K562 (cell line): ENCODE measurements at regions not wholly inside any gene's neighbourhood (a gene's known extent, or its start where the extent isn't known, plus 50 kb on each side); places are given as distances from the start of the nearest gene placed in this dataset.
"Not testable (repeated sequence)": the region's sequence is repeated elsewhere in the genome, so short reads cannot be mapped to it uniquely, and the experiment has no call there.

Experiments
- CREB1 ChIP-seq, 2 experiments: sonication (generic) in 1 of 2; formaldehyde crosslinking in 1 of 2; IDR thresholded peaks; 2 replicates each; pipeline versions ENCODE4 v1.6.1 to v1.8.0; 2012 to 2022; ENCODE audit warnings: inconsistent platforms in 1 of 2, mild to moderate bottlenecking in 1 of 2, missing genetic modification reagents in 1 of 2, moderate library complexity in 1 of 2
- HNRNPUL1 ChIP-seq: fragments of 200-400 bp; formaldehyde crosslinking; IDR thresholded peaks from 2 replicates; pipeline ENCODE4 v1.6.1; 2017; ENCODE audit warnings: low read length
- HOXB6 ChIP-seq: fragments of 250-450 bp; sonication (Bioruptor Pico); IDR thresholded peaks from 2 replicates; pipeline ENCODE4 v1.5.1; 2022; ENCODE audit warnings: mild to moderate bottlenecking, borderline replicate concordance
- NFATC3 ChIP-seq: fragments of 450-650 bp; IDR thresholded peaks from 2 replicates; pipeline ENCODE4 v1.6.1; 2017; ENCODE audit warnings: mild to moderate bottlenecking
- SLC30A9 ChIP-seq: fragments of 250-450 bp; sonication (Bioruptor Pico); IDR thresholded peaks from 2 replicates; pipeline ENCODE4 v1.8.0; 2022; ENCODE audit warnings: mild to moderate bottlenecking, moderate library complexity
- SREBF2 ChIP-seq: sonication (generic); formaldehyde crosslinking; IDR thresholded peaks from 2 replicates; pipeline ENCODE4 v1.4.0; 2020; ENCODE audit warnings: mild to moderate bottlenecking, missing genetic modification reagents
- TF ChIP-seq, protein P1 (sequence below): fragments of 450-650 bp; formaldehyde crosslinking; IDR thresholded peaks from 2 replicates; pipeline ENCODE4 v1.4.0; 2022; ENCODE audit warnings: mild to moderate bottlenecking, moderate library complexity
- TF ChIP-seq, protein P2 (sequence below), 3 experiments: IDR thresholded peaks in 2 of 3; conservative IDR thresholded peaks in 1 of 3; 2 replicates each; pipeline ENCODE4 v1.5.1; 2011 to 2012; ENCODE audit warnings: low read length in 3 of 3, mild to moderate bottlenecking in 3 of 3, control low read depth in 2 of 3, improper control_type of control experiment in 1 of 3, inconsistent platforms in 1 of 3, low read depth in 1 of 3, mixed read lengths in 1 of 3, moderate library complexity in 1 of 3; ENCODE audit not compliant: insufficient read depth in 2 of 3
- TF ChIP-seq, protein P3 (sequence below): fragments of 250-450 bp; sonication (Bioruptor Pico); IDR thresholded peaks from 2 replicates; pipeline ENCODE4 v1.5.0; 2021
- TF ChIP-seq, protein P4 (sequence below): fragments of 450-650 bp; IDR thresholded peaks from 2 replicates; pipeline ENCODE4 v1.6.1; 2016; ENCODE audit warnings: low read depth, mild to moderate bottlenecking, moderate library complexity

DNA sequence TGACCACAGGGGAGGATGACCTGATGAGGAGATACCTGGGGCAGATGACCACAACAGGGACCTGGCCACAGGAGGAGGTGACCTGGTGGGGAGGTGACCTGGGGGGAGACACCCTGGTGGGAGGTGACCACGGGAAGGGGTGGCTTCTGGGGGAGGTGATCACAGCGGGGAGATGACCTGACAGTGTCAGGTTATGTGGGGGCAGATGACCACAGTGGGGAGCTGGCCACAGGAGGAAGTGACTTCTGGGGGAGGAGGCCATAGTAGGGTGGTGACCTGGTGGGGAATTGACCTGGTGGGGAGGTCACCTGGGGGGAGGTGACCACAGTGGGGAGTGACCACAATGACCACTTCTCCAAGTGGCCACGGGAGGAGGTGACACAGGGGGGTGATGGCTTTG, 4381.5 kb upstream of the TPTE start:
- TF ChIP-seq HNRNPUL1; SLC30A9 (CRISPR knock-in tag); NFATC3; CREB1 (IDR thresholded peaks at IDR 0.05); CREB1 (CRISPR knock-in tag; IDR thresholded peaks at IDR 0.05); SREBF2; HOXB6: not testable (repeated sequence)
- TF ChIP-seq, protein P1, sequence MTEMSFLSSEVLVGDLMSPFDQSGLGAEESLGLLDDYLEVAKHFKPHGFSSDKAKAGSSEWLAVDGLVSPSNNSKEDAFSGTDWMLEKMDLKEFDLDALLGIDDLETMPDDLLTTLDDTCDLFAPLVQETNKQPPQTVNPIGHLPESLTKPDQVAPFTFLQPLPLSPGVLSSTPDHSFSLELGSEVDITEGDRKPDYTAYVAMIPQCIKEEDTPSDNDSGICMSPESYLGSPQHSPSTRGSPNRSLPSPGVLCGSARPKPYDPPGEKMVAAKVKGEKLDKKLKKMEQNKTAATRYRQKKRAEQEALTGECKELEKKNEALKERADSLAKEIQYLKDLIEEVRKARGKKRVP (CRISPR knock-in tag): not testable (repeated sequence)
- TF ChIP-seq, protein P2, sequence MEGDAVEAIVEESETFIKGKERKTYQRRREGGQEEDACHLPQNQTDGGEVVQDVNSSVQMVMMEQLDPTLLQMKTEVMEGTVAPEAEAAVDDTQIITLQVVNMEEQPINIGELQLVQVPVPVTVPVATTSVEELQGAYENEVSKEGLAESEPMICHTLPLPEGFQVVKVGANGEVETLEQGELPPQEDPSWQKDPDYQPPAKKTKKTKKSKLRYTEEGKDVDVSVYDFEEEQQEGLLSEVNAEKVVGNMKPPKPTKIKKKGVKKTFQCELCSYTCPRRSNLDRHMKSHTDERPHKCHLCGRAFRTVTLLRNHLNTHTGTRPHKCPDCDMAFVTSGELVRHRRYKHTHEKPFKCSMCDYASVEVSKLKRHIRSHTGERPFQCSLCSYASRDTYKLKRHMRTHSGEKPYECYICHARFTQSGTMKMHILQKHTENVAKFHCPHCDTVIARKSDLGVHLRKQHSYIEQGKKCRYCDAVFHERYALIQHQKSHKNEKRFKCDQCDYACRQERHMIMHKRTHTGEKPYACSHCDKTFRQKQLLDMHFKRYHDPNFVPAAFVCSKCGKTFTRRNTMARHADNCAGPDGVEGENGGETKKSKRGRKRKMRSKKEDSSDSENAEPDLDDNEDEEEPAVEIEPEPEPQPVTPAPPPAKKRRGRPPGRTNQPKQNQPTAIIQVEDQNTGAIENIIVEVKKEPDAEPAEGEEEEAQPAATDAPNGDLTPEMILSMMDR (IDR thresholded peaks at IDR 0.05 in 2 of 3, conservative IDR thresholded peaks at IDR 0.05 in 1 of 3; ENCODE audit: insufficient read depth in 2 of 3, low read depth in 1 of 3, low read length in 3 of 3): not testable (repeated sequence)
- TF ChIP-seq, protein P3, sequence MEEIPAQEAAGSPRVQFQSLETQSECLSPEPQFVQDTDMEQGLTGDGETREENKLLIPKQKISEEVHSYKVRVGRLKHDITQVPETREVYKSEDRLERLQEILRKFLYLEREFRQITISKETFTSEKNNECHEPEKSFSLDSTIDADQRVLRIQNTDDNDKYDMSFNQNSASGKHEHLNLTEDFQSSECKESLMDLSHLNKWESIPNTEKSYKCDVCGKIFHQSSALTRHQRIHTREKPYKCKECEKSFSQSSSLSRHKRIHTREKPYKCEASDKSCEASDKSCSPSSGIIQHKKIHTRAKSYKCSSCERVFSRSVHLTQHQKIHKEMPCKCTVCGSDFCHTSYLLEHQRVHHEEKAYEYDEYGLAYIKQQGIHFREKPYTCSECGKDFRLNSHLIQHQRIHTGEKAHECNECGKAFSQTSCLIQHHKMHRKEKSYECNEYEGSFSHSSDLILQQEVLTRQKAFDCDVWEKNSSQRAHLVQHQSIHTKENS: not testable (repeated sequence)
- TF ChIP-seq, protein P4, sequence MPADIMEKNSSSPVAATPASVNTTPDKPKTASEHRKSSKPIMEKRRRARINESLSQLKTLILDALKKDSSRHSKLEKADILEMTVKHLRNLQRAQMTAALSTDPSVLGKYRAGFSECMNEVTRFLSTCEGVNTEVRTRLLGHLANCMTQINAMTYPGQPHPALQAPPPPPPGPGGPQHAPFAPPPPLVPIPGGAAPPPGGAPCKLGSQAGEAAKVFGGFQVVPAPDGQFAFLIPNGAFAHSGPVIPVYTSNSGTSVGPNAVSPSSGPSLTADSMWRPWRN: not testable (repeated sequence)
